ENCODE measurements at regions not wholly inside any gene's neighbourhood (a gene's known extent, or its start where the extent isn't known, plus 50 kb on each side); places are given as distances from the start of the nearest gene placed in this dataset. TPM values are rescaled to one million over a fixed set of nuclear protein-coding genes. Genes with fewer than 3 reads are reported as not detected.

DNA sequence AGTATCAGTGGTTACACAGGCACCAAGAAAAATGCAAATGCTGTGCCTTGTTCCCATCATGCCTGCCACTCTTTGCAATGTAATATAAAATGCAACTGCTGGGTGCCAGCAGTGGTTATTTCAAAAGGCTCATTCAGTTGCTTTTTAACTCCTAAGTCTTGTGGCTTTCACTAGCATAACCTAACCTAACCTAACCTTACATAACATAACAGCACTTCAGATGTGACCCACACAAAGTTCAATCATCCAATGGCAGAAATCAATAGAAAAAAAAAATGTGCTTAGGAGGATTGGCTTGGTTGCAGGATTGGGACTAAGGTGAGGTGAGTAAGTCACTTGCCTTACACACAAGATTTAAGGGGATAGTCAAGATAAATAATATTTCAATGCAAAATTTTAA is 60.2 kb upstream of the VMA21 start:
- Histone ChIP-seq H4K20me1 (ENCODE audit: control insufficient read depth, insufficient read depth, low read length, poor library complexity, severe bottlenecking) (no peaks in the 10 kb centered on the region), H3K27ac (ENCODE audit: low read length in 2 of 2) (no peak overlapping the region), H3K27me3 (replicated peaks in 1 of 4; ENCODE audit: control extremely low read depth in 1 of 4, control insufficient read depth in 3 of 4, insufficient read depth in 4 of 4, low read length in 3 of 4) (no peaks in the 10 kb centered on the region), H3K9me3 (ENCODE audit: control extremely low read depth in 1 of 3, control insufficient read depth in 2 of 3, insufficient read depth in 1 of 3, low read length in 2 of 3) (no peaks in the 10 kb centered on the region), H3K36me3 (replicated peaks in 1 of 2; ENCODE audit: control extremely low read depth in 1 of 2, control insufficient read depth in 1 of 2, extremely low read depth in 1 of 2, insufficient read depth in 2 of 2, low read length in 1 of 2) (no peaks in the 10 kb centered on the region), H3K4me2 (replicated peaks; ENCODE audit: low read depth, low read length, poor library complexity, severe bottlenecking) (no peak overlapping the region), H3K4me3 (ENCODE audit: control extremely low read depth in 1 of 5, extremely low read depth in 1 of 5, insufficient read depth in 1 of 5, low read depth in 2 of 5, low read length in 4 of 5) (no peak overlapping the region), H3K4me1 (ENCODE audit: control insufficient read depth in 2 of 2, insufficient read depth in 2 of 2, low read length in 2 of 2) (no peaks in the 10 kb centered on the region), H3K9ac (ENCODE audit: low read length) (no peak overlapping the region), H2AFZ (ENCODE audit: insufficient read depth, low read depth, low read length, poor library complexity, severe bottlenecking) (no peak overlapping the region), H3K79me2 (ENCODE audit: control insufficient read depth, insufficient read depth, low read length) (no peaks in the 10 kb centered on the region)
- no peaks in the 10 kb centered on the region for H3K9me3 Mint-ChIP-seq (ENCODE audit: insufficient read depth)
- no peak overlapping the region for H3K4me3 Mint-ChIP-seq
- TF ChIP-seq EZH2 (IDR thresholded peaks at IDR 0.05; ENCODE audit: borderline replicate concordance, insufficient read depth, low read depth, low read length, poor library complexity, severe bottlenecking): no peak
- TF ChIP-seq, protein P1, sequence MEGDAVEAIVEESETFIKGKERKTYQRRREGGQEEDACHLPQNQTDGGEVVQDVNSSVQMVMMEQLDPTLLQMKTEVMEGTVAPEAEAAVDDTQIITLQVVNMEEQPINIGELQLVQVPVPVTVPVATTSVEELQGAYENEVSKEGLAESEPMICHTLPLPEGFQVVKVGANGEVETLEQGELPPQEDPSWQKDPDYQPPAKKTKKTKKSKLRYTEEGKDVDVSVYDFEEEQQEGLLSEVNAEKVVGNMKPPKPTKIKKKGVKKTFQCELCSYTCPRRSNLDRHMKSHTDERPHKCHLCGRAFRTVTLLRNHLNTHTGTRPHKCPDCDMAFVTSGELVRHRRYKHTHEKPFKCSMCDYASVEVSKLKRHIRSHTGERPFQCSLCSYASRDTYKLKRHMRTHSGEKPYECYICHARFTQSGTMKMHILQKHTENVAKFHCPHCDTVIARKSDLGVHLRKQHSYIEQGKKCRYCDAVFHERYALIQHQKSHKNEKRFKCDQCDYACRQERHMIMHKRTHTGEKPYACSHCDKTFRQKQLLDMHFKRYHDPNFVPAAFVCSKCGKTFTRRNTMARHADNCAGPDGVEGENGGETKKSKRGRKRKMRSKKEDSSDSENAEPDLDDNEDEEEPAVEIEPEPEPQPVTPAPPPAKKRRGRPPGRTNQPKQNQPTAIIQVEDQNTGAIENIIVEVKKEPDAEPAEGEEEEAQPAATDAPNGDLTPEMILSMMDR (IDR thresholded peaks at IDR 0.05): no peak
- ChIA-PET POLR2A (no interaction called here), CTCF (no interaction called here)
- no peak overlapping the region for H3K27ac Mint-ChIP-seq
- intact Hi-C loops (cut with micrococcal nuclease): no loop called here
- no peaks in the 10 kb centered on the region for H3K27me3 Mint-ChIP-seq
- no peak for ATAC-seq (ENCODE audit: low read depth)
- DNase-seq: no peak
- H3K4me1 Mint-ChIP-seq: no peaks in the 10 kb centered on the region

DNA sequence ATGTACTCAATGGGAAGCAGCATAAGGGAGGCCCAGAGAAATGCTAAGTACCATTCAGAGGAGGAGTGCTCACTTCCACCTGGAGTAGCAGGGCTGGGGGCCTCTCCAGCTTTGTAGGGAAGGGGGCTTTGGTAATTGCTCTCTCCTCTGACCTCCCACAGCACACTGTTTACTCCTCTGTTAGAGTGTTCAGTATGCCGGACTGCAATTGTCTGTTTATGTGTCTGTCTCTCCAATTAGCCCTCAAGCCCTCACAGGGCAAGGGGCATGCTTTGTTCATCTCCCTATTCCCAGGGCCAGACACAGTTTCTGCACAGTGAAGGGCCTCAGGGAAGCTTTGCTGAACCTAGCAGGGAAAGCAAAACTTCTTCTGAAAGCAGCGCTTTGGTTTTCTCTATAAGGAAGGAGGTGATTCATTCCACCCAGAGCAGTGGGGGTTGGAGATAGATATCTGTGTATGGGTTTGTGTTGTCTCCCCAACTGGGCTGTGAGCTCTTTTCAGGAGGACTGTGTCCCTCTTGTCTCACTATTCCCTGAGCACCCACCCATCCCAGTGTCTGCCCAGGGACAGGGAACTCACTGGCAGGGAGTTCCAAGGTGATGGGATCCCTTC is 50.0 kb upstream of the VMA21 start:
- POLR2A ChIA-PET: no interaction called here
- no peaks in the 10 kb centered on the region for H3K9me3 Mint-ChIP-seq (ENCODE audit: insufficient read depth)
- no peak for ATAC-seq (ENCODE audit: low read depth)

More for the DNA sequence above, 50.0 kb upstream of the VMA21 start:
- Mint-ChIP-seq H3K4me1 (no peaks in the 10 kb centered on the region), H3K27me3 (peaks cover 10% of the 10 kb centered on the region), H3K27ac (no peak overlapping the region), H3K4me3 (no peak overlapping the region)
- Histone ChIP-seq H3K36me3 (replicated peaks in 1 of 2; ENCODE audit: control extremely low read depth in 1 of 2, control insufficient read depth in 1 of 2, extremely low read depth in 1 of 2, insufficient read depth in 2 of 2, low read length in 1 of 2) (no peaks in the 10 kb centered on the region), H3K4me2 (replicated peaks; ENCODE audit: low read depth, low read length, poor library complexity, severe bottlenecking) (no peak overlapping the region), H3K9me3 (ENCODE audit: control extremely low read depth in 1 of 3, control insufficient read depth in 2 of 3, insufficient read depth in 1 of 3, low read length in 2 of 3) (no peaks in the 10 kb centered on the region), H2AFZ (ENCODE audit: insufficient read depth, low read depth, low read length, poor library complexity, severe bottlenecking) (no peak overlapping the region), H3K4me3 (ENCODE audit: control extremely low read depth in 1 of 5, extremely low read depth in 1 of 5, insufficient read depth in 1 of 5, low read depth in 2 of 5, low read length in 4 of 5) (no peak overlapping the region), H4K20me1 (ENCODE audit: control insufficient read depth, insufficient read depth, low read length, poor library complexity, severe bottlenecking) (no peaks in the 10 kb centered on the region), H3K27me3 (replicated peaks in 1 of 4; ENCODE audit: control extremely low read depth in 1 of 4, control insufficient read depth in 3 of 4, insufficient read depth in 4 of 4, low read length in 3 of 4) (no peaks in the 10 kb centered on the region), H3K4me1 (ENCODE audit: control insufficient read depth in 2 of 2, insufficient read depth in 2 of 2, low read length in 2 of 2) (no peaks in the 10 kb centered on the region), H3K9ac (ENCODE audit: low read length) (no peak overlapping the region), H3K27ac (ENCODE audit: low read length in 2 of 2) (no peak overlapping the region), H3K79me2 (ENCODE audit: control insufficient read depth, insufficient read depth, low read length) (no peaks in the 10 kb centered on the region)
- WGBS (ENCODE audit: insufficient coverage): 80% methylated on average over 1 of the region's 2 CpGs
- DNase-seq: no peak
- intact Hi-C loops (cut with micrococcal nuclease): no loop called here
- TF ChIP-seq, protein P1 (IDR thresholded peaks at IDR 0.05): no peak
- no peak for TF ChIP-seq EZH2 (IDR thresholded peaks at IDR 0.05; ENCODE audit: borderline replicate concordance, insufficient read depth, low read depth, low read length, poor library complexity, severe bottlenecking)
- CTCF ChIA-PET: interaction anchor here (1.1 kb wide), 1 partner anchor 11 kb away, joined by 3 read pairs; no protein-coding TSS in a partner anchor

Small RNA genes in the stretch of these regions (small RNA-seq; reads per million reads assigned to genes)
- not detected for gene RF00017 (ENCODE audit: insufficient read length, low read depth, low replicate concordance)

Data from B cell (primary cell).